Inflammatory macrophage treated with lipopolysaccharide for 4 hours (primary cell): ENCODE measurements at regions not wholly inside any gene's neighbourhood (a gene's known extent, or its start where the extent isn't known, plus 50 kb on each side); places are given as distances from the start of the nearest gene placed in this dataset.
"Not testable (repeated sequence)": the region's sequence is repeated elsewhere in the genome, so short reads cannot be mapped to it uniquely, and the experiment has no call there.

Experiments
- DNase-seq: peaks from one replicate; pipeline ENCODE4 v3.0.0-alpha.2; 2020

- DNase-seq: no peak
Observed at GRCh38 chr2:186098821-186099220, 360.2 kb downstream of the FSIP2 start.

GRCh38 chr2:186099826-186100225, 361.2 kb downstream of the FSIP2 start:
- no peak for DNase-seq

DNA sequence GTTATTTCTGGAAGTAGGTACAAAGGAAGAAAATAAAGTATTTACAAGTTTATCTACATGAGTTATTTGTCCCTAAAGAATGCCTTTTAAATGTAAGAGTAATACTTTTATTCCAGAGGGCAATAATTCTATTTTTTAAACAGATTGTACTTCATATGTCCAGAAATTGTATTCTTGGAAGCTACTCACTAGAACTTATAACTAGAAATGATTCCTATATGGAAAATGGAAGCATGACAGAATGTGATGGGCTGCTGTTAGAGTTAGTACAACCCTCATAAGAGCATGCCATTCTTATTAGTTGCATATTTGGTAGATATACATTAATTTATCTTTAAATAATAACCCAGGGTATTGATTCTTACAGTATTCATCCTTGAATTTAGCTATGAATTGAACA, 362.0 kb downstream of the FSIP2 start:
- no peak for DNase-seq

DNA sequence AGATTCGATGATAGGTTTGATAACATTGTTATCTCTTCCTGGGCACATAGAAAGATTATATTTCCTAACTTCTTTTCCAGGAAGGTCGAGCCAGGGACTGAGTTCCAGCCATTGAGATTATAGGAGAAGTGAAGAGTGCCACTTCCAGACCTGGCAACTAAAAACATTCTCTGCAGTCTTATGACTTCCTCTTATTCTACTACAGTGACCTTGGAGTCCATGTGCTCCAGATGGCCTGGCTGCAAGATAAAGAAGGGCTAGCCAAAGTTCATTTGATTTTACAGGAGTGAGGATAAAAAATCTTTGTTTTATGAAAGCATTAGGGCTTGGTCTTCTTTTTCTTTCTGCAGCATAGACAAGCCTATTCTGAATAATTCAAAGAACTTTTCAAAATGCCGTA, 363.0 kb downstream of the FSIP2 start:
- DNase-seq: no peak

- DNase-seq: no peak
Observed at GRCh38 chr2:186103276-186103675, 364.7 kb downstream of the FSIP2 start.

DNA sequence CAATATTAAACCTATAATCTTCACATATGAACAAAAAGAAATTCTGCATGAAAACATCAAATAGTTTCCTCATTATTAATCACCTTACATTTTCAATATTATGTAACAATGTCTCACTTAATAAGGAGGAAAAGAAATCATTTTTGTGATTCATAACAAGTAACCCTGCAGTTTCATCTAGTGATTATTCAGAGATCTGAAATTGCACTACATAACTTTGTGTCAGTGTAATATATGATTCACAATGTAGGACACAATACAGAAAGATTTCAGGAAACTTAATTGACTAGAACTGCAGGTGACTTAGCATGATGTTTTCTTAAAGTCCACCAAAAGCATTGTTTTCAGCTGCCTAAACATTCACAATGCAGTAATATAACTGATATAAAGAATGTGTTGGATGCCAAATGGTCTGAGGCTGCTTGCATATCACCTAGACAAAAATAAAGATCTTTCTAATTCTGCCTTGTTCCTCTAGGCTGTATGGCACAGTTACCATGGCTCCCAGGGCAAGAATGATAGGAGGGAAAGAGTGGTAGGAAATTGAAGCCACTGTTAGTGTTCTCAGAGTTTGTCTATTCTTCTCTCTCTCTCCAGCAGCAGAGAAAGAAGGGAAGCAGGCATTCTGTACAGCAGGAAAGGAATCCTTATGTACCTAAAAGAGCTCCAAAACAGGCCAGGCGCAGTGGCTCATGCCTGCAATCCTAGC, 366.6 kb downstream of the FSIP2 start:
- no peak for DNase-seq

GRCh38 chr2:186108470-186108869, 369.9 kb downstream of the FSIP2 start:
- no peak for DNase-seq

DNA sequence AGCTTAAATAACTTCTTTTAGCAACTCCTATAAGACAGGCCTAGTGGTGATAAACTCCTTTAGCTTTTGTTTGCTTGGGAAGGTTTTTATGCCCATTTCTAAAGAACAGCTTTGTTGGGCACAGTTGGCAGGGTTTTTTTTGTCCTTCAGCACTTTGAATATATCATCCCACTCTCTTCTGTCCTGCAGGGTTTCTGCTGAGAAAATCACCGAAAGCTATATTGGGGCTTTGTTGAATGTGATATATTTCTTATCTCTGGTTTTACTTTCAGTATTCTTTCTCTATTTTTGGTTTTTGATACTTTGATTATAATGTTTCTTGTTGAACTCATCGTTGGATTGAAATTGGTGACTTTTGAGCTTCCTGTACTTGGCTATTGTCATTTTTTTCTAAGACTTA, 372.8 kb upstream of the ZC3H15 start:
- no peak for DNase-seq

- no peak for DNase-seq
Observed at GRCh38 chr2:186125156-186125555, 360.9 kb upstream of the ZC3H15 start.

DNA sequence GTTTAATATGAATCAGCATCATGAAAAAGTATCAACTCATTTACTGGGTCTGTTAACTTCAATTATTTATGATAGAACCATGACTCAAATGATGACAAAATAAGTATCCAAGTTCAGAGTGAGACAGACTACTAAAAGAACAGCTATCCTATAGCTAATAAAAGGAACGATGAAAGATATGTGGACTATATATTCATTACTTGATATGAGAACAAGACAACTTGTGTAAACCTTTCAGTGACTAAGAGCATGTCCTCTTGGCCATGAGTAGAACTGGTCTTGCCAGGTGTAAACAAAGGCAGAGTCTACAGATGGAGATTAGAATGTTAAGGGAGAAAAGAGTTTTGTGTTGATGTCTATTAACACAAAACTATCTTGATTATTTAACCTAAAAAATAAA, 360.4 kb upstream of the ZC3H15 start:
- no peak for DNase-seq

DNA sequence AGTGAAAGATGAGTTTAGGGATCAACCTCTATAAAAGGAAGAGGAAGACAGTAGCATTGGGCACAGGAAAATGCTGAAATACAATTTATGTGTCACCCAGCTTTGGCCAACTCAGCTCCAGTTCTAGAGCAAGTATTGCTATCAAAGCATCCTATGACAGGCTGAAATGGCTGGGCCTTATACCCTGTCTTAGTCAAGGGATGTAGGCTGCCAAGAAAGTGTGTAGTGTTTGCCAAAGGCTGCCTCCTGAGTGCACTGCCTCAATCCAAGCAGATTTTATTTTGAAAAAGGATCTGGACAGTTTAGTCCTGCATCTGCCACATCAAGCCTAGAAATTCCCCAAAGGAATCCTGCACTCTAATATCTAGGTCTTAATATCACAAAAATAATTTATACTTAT, 359.9 kb upstream of the ZC3H15 start:
- DNase-seq: no peak

DNA sequence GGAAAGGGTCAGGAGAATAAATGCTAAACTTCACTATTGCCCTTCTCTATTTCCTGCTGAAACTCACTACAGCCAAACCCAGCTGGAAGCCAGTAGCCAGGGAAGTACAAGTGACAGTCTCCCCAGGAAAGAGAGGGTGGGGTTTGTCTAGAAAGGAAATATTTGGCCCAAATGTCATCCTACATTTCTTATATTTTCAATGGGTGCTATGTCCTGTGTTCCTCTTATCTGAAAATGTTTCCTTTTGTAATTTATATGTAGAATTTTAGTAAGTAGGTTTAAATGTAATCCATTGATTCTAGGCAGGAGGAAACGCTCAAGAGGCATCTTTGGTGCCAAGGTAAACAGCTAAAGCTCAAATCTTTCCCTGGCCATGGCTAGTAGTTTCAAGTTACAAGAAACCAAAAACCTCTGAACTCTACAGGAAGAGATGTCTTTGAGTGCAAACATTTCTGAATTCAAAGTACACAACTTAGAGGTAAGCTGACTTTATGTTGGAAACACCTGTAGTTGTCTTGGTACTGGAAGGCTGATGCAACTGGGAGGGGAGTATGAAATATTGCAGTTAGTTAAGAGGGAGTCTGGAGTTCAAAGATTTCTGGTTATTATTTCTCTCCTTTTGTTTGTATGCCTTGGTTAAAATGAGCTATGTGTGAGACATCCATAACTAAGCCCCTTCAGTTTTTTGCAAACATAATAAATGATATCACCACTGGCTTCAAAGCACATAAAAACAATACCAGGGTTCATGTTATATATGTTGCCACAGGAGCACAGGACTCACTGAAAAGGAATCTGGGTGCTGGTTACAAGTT, 356.1 kb upstream of the ZC3H15 start:
- DNase-seq: no peak

DNA sequence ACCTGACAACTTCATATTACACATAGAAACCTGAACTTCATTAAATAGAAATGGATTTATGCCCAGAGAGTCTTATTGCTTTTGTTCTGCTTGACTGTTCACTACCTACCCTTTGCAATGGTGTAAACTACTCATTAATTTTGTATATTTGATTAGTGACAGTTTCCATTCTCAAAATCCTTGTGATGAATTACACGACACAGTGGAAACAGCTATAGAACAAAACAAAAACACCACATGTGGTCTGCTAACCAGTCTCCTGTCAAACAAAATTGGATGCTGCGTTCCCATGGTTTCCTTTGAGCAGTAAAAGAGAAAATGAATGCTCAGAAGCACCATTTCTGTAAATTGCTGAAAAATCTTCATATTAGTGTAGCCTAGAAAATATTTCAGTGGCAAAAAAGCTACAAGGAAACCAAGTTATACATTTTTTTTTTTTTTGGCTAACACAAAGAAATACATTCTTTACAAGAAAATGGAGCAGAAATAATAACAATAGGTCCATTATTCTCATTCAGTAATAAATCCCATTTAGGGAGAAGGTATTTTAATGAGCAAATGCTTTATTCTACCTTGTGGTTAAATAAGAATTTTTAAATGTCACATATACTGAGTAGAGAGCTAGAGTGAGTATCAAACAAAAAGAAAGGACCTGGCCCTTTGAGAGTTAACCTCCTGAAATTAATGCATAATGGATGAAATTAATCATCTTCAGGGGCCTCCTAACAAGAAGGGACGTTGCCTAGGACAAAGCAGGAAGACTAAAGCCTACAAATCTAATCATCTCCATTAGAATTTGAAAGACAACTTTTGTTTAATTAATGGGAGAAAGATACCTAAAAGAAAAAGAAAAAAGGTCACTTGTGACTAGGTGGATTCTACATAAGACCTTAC, 355.1 kb upstream of the ZC3H15 start:
- no peak for DNase-seq

DNA sequence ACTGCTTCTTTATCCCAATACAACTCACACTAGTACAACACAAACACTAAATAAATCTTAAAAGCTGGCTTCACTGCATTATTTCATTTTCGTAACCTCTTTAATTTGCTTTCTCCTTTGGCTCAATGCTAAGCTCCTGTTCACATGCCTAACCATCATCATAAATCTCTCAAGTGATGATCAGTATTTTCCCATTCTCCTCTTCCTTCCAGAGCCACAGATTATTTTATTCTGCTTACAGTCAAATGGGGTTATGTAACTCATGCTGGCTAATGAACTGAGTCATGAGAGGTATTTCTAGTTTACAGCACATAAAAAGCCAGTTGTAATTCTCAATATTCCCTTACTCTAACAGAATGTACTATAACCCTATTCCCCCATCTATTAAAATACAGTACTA, 350.4 kb upstream of the ZC3H15 start:
- no peak for DNase-seq

GRCh38 chr2:186136860-186137259, 349.2 kb upstream of the ZC3H15 start:
- DNase-seq: no peak

DNA sequence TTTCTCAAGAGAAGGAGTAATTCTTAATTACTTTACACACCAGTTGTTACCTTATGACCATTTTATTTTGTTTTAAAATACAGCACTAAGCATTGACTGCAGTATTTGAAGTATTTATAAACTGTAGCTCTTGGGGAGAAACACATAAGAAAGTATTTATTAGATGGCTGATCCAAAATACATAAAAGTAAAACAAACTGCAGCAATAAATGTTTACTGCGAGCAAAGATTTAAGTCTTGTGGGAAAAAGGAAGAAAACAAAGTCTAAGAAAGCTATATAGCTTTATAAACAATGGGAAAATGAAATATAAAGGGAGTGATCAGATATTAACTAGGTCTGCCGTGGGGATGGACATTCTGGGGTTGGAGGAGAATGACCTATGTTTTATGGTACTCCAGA, 347.2 kb upstream of the ZC3H15 start:
- no peak for DNase-seq

GRCh38 chr2:186159101-186159500, 327.0 kb upstream of the ZC3H15 start:
- DNase-seq: no peak

DNA sequence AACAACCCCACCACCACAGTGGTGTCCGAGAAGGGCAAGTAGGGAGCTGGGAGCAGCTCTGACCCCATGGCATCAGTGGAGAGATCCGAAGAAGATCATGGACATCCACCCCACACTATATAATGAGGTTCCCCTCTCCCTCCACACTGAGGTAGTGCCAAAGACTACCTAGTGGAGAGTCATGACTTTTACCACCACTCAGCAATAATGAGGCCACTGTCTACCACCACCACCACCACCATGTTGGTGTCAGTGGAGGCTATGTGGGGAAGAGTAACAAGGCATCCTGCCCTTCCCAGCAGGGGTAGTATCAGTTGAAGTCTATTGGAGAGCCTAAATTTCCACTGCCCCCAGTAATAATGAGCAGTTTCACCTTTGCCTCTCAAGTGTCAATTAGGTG, 321.7 kb upstream of the ZC3H15 start:
- DNase-seq: no peak

DNA sequence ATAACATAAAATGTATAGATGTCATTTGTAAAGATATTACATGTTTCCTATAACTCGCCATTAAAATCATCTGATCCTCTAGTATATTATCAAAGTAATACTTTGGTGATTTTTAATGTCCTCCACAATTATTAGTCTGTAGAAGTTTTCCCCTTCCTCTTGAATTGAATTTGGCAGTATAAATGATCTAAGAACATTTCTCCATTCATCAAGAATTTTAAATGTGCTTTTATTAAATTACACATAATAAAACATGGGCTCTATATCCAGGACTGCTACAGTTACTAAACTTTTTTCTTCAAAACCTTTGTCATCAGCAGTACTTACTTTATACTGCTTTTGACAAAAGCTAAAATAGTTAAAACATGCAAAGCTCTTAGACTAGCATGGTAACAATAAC, 315.4 kb upstream of the ZC3H15 start:
- DNase-seq: no peak

DNA sequence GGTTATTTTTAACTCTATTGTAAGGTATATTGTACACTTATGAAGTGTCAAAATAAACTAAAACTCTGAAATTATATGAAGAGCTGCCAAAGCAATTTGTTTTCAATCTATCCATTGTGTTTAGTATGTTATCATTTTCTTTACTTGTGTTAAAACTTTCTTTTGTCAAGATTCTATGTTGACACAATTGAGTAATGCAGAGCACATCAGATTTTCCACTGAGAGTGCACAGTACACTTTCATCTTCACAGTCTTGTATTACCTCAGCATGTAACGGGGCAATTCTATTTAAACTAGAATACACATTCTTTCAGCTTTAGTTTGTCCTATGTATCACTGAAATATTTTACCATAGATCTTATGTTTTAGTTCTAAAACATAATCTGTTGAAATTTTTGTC, 304.4 kb upstream of the ZC3H15 start:
- no peak for DNase-seq

DNA sequence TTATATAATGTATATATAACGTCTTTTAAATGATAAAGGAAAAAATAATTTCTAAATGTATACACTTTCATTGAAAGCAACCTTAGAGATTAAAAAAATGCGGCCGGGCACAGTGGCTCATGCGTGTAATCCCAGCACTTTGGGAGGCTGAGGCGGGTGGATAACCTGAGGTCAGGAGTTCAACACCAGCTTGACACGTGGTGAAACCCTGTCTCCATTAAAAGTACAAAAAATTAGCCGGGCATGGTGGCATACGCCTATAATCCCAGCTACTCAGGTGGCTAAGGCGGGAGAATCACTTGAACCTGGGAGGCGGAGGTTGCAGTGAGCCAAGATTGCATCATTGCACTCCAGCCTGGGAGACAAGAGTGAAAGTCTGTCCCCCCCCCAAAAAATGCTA, 303.7 kb upstream of the ZC3H15 start:
- DNase-seq: not testable (repeated sequence)

GRCh38 chr2:186183406-186183805, 302.7 kb upstream of the ZC3H15 start:
- peak; percentile 13 for DNase-seq

DNA sequence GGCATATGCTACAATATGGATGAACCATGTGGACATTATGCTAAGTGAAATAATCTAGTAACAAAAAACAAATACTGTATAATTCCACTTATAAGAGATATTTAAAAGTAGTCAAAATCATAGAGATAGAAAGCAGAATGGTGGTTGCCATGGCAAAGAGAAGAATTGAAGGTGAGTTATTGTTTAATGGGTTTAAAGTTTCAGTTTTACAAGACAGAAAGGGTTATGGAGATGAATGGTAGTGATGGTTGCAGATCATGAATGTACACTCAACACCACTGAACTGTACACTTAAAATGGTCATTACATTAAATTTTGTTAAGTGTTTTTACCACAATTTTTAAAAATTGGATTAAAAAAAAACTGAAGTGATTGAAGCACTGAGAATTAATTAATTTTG, 298.2 kb upstream of the ZC3H15 start:
- no peak for DNase-seq

DNA sequence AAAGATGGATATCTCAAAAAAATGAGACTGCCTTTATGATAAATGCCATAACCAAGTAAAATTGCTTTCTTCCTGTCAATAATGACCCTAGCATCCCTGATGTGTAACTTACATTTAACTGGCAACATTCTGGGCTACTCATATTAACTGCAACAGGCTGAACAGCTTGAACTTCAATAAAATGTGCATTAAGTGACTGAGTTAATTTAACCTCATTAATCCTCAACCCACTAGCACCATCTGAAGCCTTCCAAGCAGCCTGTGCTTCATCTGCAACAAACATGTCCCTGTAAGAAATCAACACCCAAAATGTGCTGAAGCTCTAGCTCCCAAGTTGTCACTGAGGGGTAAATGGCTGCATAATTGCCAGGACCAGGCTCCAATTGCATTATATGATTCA, 296.2 kb upstream of the ZC3H15 start:
- no peak for DNase-seq
